NCI-H748 treated with DMSO at 0.1 percent for 48 hours (cell line): ENCODE measurements at regions not wholly inside any gene's neighbourhood (a gene's known extent, or its start where the extent isn't known, plus 50 kb on each side); places are given as distances from the start of the nearest gene placed in this dataset.

ENCODE experiments used
- DNase-seq: peaks from one replicate; lab custom pipeline; 2025; lab: John Stamatoyannopoulos, UW

DNA sequence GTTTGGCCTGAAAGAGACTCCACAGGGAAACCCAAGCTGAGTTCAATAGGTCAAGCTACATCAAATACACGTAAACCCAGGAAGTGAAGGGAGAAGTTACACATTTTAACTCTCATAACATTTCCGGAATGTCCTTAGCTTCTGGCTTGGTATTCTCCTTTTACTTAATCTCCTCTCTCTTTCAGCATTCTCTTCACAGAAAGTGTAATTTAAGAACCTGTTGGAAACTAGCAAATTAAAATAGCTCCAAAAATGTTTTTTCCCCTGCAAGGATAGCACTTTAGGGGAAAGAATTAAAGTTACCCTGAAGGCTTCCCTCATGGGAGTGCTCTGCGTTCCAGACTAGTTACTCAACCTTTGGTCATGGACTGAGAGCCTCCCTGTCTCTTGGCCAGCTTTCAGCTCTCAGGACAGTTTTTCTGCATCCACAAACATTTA is 292.7 kb upstream of the TARS1 start:
- no peak for DNase-seq

DNA sequence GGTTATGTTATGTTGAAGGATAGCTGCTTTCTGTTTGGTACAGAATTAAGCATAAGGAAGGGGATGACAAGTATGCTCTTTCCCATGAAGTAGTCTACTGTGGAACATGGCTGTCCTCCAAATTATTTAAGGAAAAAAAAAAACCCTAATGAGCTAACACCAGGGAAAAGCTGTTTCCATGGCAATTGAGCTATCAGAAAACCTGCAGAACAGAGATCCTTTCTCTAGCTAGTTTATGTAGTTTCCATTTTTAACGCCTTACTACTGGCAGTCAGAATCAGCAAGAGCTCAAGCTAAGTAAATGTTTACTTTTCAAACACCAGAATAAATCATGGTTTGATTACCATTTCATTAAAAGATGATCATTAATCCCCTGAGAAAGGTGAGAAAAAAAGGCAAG is 287.4 kb upstream of the TARS1 start:
- peak; percentile 60 for DNase-seq

DNA sequence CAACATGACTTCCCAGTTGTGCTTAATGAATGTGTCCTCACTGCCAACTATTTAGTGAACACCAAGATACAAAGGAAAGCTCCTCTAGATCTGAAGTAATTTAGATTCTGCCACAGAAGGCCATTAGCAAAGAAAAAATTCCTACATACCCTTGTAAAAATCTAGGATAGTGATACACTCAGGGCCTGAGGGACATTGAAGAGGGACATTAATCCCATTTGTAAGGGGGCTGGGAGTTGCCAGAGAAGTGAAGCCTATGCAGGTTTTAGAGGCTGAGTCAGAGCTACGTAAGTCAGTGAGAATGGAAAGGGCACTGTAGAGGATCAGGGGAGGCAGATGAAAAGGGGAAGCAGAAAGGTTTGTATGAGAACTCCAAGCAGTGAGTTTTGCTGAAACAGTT is 286.9 kb upstream of the TARS1 start:
- DNase-seq, result no peak

GRCh38 chr5:33160871-33161270 is 279.9 kb upstream of the TARS1 start:
- DNase-seq, result no peak

- DNase-seq, result no peak
Measured at GRCh38 chr5:33161421-33161820, 279.3 kb upstream of the TARS1 start.

DNA sequence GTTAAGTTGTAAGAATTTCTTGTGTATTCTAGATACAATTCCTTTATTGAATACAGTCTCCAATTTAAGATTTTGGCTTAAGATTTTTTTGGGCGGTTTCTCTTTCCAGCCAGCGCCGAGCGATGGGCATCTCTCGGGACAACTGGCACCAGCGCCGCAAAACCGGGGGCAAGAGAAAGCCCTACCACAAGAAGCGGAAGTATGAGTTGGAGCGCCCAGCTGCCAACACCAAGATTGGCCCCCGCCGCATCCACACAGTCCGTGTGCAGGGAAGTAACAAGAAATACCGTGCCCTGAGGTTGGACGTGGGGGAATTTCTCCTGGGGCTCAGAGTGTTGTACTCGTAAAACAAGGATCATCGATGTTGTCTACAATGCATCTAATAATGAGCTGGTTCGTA is 278.7 kb upstream of the TARS1 start:
- DNase-seq, result no peak

DNA sequence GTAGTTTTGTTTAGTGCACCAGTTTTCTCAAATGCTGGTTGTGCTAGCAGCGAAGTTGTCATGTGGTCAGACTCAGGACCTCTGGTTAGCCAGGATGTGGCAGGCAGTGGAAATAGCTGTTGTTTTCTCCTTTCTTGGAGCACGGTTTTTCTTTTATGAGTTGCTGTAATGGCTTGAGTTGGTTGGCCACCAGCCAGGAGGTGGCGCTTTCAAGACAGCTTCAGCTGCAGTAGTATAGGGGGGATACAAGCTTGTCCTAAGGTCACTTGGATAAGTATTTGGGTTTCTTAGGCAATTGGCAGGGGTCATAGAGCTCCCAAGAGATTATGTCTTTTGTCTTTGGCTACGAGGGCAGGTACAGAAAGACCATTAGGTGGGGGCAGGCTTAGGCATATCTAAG is 274.2 kb upstream of the TARS1 start:
- DNase-seq, result no peak

DNA sequence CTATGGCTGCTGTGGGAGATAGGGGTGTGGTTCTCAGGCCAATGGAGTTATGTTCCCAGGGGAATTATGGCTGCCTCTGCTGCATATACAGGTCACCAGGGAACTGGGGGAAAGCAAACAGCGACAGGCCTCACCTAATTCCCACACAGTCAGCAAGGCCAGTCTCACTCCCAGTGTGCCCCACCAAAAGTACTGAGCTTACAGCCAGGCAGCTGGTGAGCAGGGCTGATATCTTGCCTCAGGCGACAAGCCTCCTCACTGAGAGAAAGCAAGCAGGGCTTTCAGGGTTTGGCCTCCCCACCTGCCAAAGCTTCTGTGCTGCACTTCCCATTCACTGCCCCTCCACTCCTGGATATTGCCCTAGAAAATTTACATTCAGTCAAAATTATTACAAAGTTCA is 273.8 kb upstream of the TARS1 start:
- no peak for DNase-seq

GRCh38 chr5:33167541-33167940 is 273.2 kb upstream of the TARS1 start:
- no peak for DNase-seq

DNA sequence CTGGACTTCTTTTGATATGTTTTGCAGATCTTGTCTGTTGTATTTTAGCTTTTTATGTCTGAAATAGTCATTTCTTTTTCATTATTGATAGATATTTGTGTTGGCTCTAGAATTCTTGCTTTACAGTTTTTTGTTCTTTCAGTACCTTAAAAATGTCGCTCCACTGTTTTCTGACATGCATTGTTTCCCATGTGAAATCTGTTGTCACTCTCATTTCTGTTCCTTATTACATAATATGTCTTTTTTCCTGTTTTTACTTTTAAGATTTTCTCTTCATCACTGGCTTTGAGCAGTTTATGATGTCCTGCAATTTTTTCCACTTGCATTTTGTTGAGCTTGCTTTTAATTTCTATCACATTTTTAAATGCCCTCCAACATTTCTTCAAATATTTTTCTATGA is 270.4 kb upstream of the TARS1 start:
- DNase-seq, result no peak

- DNase-seq, result no peak
Measured at GRCh38 chr5:33174383-33174782, 266.4 kb upstream of the TARS1 start.

GRCh38 chr5:33179301-33179700 is 261.5 kb upstream of the TARS1 start:
- no peak for DNase-seq

DNA sequence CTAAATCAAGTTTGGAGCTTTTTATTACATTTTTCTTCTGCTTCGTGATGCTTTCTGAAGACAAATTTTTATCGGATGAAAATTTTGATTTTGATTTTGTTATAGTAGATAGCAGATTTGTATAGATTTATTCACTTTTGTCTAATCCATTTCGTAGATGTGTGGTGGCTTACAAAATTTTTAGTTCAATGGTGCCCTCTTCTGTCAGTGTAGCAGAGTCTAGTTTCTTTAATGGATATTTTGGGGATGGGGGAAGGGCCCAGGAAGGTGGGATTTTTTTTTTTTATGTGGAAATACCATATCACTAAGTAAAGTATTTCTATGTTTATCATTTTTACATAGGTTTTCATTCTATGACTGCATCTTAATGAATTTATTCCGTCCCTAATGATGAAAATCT is 259.9 kb upstream of the TARS1 start:
- DNase-seq, result peak; percentile 83

GRCh38 chr5:33182986-33183385 is 257.8 kb upstream of the TARS1 start:
- no peak for DNase-seq

DNA sequence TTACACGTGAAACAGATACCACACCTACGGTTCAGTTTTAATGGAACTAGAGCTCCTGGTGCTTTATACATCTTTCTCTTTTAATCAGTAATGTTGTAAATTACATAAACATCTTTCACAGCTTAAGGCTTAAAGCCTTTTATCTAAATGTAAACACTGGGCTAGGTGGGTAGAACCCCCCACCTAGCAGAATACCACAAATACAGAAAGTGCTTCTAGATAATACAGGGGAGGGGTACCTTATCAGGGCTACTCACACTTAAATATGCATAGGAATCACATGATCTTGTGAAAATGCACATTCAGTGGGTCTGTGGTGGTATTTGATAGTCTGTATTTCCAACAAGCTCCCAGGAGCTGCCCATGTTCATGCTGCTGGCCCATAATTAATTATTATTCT is 256.4 kb upstream of the TARS1 start:
- no peak for DNase-seq

- DNase-seq, result no peak
Measured at GRCh38 chr5:33188089-33188488, 252.7 kb upstream of the TARS1 start.

DNA sequence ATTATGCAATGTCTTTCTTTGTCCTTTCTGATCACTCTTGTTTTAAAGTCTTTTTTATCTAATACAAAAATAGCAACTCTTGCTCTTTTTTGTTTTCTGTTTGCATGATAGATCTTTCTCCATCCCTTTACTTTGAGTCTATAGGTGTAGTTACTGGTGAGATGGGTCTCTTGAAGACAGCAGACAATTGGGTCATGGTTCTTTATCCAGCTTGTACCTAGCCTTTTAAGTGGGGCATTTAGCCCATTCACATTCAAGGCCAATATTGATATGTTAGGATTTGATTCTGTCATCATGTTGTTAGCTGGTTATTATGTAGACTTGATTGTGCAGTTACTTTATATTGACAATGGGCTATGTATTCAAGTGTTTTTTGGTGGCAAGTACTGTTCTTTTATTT is 245.9 kb upstream of the TARS1 start:
- DNase-seq, result no peak

- no peak for DNase-seq
Measured at GRCh38 chr5:33195431-33196165, 245.2 kb upstream of the TARS1 start.

DNA sequence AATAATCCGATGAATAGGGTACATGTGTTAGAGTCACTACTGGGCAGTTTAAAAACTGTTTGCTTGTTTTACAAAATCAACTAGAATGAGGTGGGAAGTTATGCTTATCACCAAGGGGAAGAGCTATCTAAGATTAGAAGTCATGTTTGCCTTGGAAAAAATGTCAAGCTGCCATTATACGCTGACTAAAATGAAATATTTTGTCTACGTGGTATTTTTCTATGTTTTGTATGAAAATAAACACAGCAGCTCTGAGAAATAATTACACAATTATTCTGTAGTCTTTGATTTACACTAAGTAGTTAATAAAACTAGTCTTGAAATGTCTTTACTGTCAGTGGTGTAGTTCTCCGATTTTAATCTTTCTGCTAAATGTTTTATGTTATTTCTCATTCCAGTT is 241.9 kb upstream of the TARS1 start:
- no peak for DNase-seq

DNA sequence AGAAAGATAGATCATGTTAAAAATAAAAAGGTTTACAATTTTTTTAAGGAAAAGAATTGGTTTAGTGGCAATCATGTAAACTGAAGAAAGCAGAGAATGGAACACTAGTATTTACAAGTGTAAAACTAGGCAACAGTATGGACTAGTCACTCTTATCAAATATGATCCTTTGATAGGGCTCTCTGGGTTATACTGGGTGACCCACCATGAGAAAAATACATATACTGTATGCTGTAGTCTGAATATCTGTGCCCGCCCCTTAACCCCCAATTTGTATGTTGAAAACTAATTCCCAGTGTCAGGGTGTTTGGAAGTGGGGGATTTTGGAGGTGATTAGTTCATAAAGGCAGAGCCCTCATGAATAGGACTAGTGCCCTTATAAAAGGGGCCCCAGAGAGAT is 236.8 kb upstream of the TARS1 start:
- no peak for DNase-seq

DNA sequence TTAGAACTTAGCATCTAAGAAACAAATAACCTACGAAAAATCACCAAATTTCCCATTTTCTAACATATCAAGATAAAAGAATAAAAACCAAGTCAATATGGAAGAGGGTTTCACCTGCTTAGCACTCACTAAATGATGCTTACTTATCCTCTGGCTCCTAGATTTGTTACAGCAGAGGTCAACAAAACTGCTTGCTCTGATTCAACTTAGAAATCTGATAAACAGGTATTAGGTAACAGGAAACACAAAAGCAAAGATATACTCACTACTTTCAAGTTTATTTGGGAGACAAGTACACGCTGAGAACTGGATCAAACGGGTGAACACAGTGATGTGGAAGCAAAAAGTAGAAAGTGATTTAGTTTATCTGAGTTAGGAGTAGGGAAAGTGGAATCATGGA is 235.7 kb upstream of the TARS1 start:
- DNase-seq, result no peak

GRCh38 chr5:33205727-33206410 is 234.9 kb upstream of the TARS1 start:
- DNase-seq, result no peak

DNA sequence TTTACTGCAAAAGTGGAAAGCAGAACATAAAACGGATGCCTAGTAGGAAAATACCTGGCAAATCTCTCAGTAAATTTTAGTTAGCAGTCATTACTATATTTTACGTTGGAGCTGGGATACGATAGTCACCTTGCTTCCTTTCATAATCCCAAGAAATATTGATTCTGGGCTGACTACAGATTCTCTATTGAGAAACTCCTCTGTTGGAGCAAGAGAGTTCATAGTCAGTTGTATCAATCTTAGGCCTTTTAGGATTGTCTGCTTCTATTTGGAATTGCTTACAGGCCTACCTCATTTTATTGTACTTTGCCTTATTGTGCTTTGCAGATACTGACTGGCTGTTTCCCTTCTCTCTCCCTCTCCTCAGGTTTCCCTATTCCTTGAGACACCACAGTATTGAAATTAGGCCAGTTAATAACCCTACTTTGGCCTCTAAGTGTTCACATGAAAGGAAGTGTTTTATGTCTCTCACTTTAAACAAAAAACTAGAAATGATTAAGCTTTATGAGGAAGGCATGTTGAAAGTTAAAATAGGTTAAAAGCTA is 233.7 kb upstream of the TARS1 start:
- no peak for DNase-seq

DNA sequence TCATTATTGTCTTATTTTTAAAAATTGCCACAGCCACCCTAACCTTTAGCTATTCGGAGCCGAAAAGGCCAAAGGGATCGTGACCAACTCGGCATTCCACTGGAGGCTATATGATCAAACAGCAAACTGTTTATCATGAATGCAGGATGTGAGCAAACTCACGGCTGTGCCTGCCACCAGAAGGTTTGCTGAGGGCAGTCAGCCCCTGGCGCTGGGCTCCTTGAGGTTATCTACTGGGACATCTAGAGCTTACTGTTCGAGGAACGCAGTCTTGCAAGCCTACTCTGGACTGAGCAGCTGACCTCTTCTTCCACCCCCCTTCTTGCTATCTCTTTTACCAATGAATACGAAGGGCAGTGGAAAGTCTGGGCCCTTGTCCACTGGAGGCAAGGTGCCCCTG is 231.5 kb upstream of the TARS1 start:
- DNase-seq, result no peak
